ENCODE measurements at regions not wholly inside any gene's neighbourhood (a gene's known extent, or its start where the extent isn't known, plus 50 kb on each side); places are given as distances from the start of the nearest gene placed in this dataset.

- H3K27me3 ChIP-seq = no peaks in the 10 kb centered on the region
- peaks cover 0 to 11% of the 10 kb centered on the region in 2 donors for H3K9me3 ChIP-seq
- no peaks in the 10 kb centered on the region for H3K36me3 ChIP-seq
- TF ChIP-seq CTCF (IDR thresholded peaks at IDR 0.05) = no peak
- DNase-seq (ENCODE audit: low spot score) = no peak
- H3K4me1 ChIP-seq = no peaks in the 10 kb centered on the region
- no peak overlapping the region for H3K4me3 ChIP-seq
- H3K27ac ChIP-seq = no peak overlapping the region
Observed at GRCh38 chr5:8923526-8923925, 622.3 kb downstream of the SEMA5A start.

- Histone ChIP-seq H3K4me3 (no peak overlapping the region), H3K36me3 (no peaks in the 10 kb centered on the region), H3K27me3 (no peaks in the 10 kb centered on the region), H3K9me3 (peaks cover 0 to 11% of the 10 kb centered on the region in 2 donors), H3K27ac (no peak overlapping the region), H3K4me1 (no peaks in the 10 kb centered on the region)
- no peak for TF ChIP-seq CTCF (IDR thresholded peaks at IDR 0.05)
- DNase-seq (ENCODE audit: low spot score) = no peak
Observed at GRCh38 chr5:8924054-8924793, 621.7 kb downstream of the SEMA5A start.

GRCh38 chr5:8930021-8930420 lies 615.9 kb downstream of the SEMA5A start:
- H3K36me3 ChIP-seq = no peaks in the 10 kb centered on the region
- no peak for TF ChIP-seq CTCF (IDR thresholded peaks at IDR 0.05)
- no peaks in the 10 kb centered on the region for H3K4me1 ChIP-seq
- DNase-seq (ENCODE audit: low spot score) = no peak
- H3K27ac ChIP-seq = no peak overlapping the region
- H3K9me3 ChIP-seq = no peaks in the 10 kb centered on the region
- H3K4me3 ChIP-seq = no peak overlapping the region
- H3K27me3 ChIP-seq = no peaks in the 10 kb centered on the region

- H3K9me3 ChIP-seq = peaks cover 0 to 6% of the 10 kb centered on the region in 2 donors
- no peak overlapping the region for H3K27ac ChIP-seq
- TF ChIP-seq CTCF (IDR thresholded peaks at IDR 0.05) = no peak
- DNase-seq (ENCODE audit: low spot score) = no peak
- no peak overlapping the region for H3K4me3 ChIP-seq
- H3K4me1 ChIP-seq = no peaks in the 10 kb centered on the region
- H3K36me3 ChIP-seq = no peaks in the 10 kb centered on the region
- H3K27me3 ChIP-seq = no peaks in the 10 kb centered on the region
Observed at GRCh38 chr5:8934455-8934854, 611.4 kb downstream of the SEMA5A start.

- no peaks in the 10 kb centered on the region for H3K4me1 ChIP-seq
- no peak for TF ChIP-seq CTCF (IDR thresholded peaks at IDR 0.05)
- DNase-seq (ENCODE audit: low spot score) = no peak
- peaks cover 0 to 19% of the 10 kb centered on the region in 2 donors for H3K9me3 ChIP-seq
- no peaks in the 10 kb centered on the region for H3K27me3 ChIP-seq
- H3K27ac ChIP-seq = no peak overlapping the region
- no peaks in the 10 kb centered on the region for H3K36me3 ChIP-seq
- H3K4me3 ChIP-seq = no peak overlapping the region
Observed at GRCh38 chr5:8940934-8941333, 604.9 kb downstream of the SEMA5A start.

- DNase-seq (ENCODE audit: low spot score) = no peak
- Histone ChIP-seq H3K27ac (no peak overlapping the region), H3K9me3 (peaks cover 0 to 13% of the 10 kb centered on the region in 2 donors), H3K4me3 (no peak overlapping the region), H3K27me3 (no peaks in the 10 kb centered on the region), H3K36me3 (no peaks in the 10 kb centered on the region), H3K4me1 (no peaks in the 10 kb centered on the region)
- no peak for TF ChIP-seq CTCF (IDR thresholded peaks at IDR 0.05)
Observed at GRCh38 chr5:8943301-8943700, 602.6 kb downstream of the SEMA5A start.
